ENCODE measurements at regions not wholly inside any gene's neighbourhood (a gene's known extent, or its start where the extent isn't known, plus 50 kb on each side); places are given as distances from the start of the nearest gene placed in this dataset.

DNA sequence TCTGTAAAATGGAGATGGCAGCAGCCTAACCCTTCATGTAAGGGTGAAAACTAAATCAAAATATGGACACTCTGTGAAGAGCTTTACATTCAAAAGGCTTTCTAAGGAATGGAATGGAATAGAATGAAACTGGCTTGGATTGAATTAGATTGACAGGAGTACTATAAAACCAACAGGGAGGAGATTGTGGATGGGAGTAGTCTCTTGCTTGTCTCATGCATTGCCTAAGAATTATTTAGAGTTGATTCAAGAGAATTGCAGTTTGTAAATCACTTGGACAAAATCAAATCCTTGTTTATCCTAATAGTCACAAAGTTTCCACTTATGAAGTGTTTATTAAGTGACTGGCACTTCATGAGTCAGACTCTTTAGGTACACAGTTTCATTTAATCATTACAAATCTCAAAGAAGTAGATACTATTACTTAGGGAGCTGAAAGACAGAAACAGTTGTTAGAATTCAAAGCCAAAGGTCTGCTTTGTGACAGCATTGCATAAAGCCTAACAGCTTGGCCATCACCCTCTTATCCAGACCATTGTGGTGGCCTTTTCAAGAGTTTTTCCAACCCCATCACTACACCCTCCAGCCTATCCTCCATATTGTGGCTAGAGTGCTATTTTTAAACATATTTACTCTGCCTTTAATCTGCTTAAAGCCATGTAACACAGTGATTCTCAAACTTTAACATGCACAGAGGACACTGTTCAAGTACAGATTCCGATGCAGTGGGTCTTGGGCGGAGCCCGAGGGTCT is 91.9 kb upstream of the GHITM start:
- DNase-seq (ENCODE audit: low read depth) = no peak

DNA sequence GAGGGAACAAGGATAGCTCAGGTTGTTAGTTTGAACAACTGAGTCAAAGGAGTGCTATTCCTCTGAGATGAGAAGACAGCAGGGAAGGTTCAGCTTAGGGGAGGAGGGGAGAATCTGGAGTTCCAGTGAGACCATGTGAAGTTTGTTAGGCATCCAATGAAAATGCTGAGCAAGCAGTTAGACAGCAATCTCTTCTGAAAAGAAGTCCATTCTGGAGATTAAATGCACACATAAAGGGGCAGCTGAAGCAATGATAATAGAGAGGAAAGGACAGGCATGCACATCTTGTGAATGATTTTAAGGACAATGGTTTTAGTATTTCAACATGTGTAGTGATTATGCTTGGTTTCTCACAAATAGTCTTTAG is 89.7 kb upstream of the GHITM start:
- DNase-seq (ENCODE audit: low read depth) = no peak

DNA sequence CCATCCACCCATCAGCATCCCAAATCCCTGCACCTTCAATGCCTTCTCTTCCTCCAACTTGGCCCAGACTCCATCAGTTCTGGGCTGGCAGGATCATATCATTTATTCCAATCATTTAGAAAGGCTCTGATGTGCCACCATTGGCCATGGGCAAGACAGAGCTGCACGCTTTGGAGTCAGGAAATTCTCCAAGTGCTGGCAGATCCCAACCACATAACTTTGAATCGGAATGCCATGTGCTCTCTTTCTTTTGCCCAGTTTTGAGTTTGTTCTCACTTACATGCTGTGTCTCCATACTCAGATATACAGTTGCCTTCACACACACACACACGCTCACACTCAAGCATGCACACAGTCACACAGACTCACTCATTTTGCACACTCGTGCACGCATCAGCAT is 85.7 kb upstream of the GHITM start:
- no peak for DNase-seq (ENCODE audit: low read depth)

DNA sequence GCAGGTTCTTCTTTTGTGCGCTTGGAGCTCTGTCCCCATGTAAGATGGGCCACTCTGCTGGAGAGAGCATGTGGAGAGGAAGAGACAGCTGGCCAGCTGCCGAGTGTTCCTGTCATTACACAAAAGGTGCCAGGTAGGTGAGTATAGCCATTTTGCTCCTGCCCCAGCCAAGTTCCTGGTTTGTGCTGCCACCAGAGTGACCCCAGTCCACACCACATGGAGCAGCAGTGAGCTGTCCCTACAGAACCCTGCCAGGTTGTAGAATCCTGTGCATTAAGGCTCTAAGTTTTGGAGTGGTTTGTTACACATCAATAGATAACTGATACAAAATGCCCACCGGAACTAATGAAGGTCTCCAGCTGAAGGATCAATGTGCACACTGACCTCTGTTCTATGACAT is 84.6 kb upstream of the GHITM start:
- DNase-seq (ENCODE audit: low read depth) = no peak

DNA sequence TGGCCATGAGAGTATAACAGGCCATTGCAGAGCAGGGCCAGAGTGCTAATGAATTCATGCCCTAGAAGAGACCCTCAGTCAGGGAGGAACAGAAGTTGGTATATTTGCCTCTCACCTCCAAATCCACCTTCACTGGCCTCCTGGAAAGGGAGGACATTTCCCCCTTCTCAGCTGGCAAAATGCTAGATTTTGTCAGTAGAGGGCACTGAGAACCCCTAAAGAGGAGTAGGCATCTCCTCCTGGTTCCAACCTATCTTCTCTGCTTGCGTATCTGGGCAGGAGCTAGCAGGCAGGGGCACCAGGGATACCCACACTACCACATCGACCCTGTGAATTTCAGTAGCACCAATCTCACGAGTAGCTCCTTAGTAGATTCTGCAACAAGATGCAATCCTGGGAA is 79.8 kb upstream of the GHITM start:
- no peak for DNase-seq (ENCODE audit: low read depth)

DNA sequence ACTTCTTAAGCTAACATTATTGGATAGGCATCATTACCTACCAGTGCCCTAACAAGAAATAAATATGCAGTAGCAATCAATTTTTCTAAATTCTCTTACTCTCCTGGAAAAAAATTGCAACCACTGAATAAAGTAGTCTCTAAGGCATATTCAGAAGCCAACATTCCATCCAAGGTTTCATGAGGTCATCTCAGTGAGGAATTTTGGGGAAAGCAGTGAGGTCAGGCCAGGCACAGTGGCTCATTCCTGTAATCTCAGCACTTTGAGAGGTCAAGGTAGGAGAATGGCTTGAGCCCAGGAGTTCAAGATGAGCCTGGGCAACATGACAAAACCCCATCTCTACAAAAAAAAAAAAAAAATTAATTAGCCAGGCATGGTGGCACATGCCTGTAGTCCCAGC is 75.9 kb upstream of the GHITM start:
- DNase-seq (ENCODE audit: low read depth) = no peak

DNA sequence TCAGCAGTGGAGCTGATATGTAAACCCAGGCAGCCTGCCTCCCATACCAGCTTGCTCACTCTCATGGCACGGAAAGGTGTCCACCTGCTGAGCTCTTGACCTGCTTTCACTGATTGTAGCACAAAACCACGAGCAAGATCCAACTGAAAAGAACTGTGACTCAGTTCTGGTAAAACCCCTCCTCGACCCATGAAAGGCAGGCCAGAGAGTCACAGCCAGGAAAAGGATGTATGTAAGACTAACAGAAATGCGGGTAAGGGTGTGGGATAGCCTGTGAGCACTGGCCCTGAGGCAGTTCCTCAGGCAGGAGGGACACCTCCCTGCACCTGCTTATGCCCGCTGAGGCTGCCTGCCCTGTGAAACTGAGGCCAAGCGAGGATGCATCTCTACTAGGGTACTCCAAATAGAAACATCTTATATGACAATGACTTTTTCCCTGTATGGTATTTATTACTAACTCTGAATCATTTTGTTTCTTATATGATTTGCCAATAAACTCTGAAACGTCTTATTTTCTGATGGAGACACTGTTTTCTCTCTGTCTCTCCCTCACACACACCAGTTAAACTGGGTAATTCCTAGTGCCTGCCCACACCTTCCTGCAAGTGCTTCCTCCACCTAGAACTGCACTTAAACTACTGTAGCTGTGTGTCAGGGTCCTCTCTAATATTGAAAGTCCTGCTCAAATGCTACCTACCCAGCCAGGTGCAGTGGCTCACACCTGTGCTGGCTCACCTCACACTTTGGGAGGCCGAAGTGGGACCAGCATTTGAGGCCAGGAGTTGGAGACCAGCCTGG is 73.3 kb upstream of the GHITM start:
- DNase-seq (ENCODE audit: low read depth) = no peak

DNA sequence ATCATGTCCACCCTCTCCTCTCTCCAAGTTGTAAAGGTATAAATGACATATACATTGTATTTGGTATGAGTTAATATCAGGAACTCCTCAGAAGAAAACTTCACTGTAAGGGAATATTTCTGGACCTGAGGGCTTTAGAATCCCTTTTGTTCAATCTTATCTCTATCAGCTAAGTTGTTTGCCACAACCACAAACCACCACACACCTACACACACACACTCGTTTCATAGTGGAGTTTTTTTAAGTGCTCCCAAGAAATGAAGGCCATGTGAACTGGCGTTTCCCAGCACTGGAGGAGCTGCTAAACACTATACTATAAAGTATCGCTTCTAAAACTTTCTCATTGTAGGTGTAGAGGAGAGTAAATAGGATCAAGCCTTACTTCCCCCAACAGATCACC is 64.8 kb upstream of the GHITM start:
- no peak for DNase-seq (ENCODE audit: low read depth)

DNA sequence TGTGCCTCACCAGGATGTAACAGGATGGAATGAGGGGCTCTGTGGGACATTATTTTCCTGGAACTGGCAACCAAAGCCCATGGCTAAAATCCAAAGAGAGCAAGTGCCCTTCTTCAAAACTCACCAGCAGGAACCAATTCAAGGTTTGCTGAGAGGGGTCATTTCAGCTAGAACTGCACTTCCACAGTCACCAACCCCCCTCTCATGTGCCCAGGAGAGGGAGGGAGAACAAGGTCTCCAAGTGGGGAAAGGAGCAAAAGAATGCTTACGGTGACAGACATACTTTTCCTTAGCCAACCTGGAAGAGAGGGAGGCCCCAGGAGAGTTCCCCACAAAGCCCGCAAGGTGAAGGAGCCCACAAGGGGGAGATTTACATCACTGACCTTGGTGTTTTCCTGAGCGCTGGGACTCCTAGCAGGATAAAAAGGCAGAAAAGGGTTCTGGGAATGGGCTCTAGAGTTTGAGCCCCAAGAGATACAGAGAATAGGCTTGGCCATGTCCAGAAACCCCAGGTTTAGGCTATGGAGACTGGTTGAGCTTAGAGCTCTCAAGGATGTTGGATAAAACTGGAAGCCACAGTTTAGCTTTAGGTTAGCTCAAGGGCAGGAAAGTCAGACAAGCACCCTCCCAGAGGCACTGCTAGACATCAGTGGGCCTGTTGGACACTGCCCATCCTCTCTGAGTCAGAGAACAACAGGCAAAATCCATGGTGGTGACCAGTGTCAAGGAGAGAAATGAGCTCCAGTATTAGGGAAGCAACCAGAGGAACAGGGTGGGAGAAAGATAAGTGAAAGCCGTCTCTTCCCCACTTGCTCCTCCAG is 63.9 kb upstream of the GHITM start:
- no peak for DNase-seq (ENCODE audit: low read depth)

DNA sequence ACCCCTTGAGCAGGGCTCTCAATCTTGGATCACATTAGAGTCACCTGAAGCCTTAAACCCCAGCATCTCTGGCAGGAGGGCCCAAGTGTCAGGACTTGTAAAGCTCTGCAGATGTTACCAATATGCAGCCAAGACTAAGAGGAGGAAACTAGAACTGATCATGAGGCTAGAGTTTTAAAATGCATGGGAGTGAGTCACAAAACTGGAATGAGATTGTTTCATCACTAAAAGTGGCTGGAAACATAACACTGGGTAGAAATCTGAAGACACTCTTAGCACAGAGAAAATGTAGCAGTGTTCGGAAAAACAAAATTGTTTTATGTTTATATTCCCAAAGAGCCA is 63.3 kb upstream of the GHITM start:
- DNase-seq (ENCODE audit: low read depth) = peak; percentile 4

DNA sequence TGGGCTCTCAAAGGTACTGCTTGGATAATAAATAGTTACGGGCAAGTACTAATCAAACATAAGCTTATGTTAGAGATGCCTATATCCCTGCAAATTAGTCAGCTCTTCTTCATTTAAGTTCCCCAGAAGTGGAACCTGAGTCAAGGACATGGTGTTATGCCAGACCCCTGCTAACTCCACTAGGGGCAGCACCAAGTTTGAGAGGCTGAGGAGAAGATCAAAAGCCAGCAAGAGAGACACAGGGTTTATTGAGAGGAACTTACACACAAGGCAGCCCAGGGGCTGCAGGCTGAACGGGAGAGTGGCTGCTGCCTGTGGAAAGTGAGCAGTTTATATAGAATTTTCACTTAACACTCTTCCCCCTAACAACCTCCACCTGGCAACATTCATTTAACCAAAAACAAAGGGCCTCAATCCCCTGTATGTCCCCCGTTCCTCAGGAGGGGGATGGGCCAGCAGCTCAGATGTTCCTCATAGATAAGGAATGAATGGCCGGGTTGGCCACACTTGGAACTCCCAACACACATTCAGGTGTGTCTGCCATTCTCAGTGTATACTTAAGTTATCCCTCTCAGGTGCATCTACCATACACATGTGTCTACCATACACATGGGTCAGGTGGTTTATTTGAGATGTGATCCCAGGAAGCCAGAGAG is 62.6 kb upstream of the GHITM start:
- no peak for DNase-seq (ENCODE audit: low read depth)

DNA sequence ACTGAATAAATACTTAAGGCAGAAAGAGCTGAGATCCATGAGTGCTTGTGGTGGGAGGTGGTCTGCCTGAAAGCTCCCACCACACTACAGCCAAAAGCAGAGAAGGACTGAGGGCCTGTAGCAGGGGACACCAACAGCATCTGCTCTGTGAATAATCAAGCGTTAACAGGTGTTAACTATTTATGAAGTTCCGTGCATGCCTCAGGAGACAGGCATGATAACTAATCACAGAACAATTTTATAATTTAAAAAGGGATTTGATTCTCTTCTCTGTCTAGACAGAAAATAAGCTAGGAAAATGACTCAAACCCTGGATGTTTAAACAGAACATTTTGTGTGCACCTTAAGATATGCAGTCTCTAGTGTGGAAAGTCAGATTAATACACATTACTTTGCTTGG is 61.5 kb upstream of the GHITM start:
- no peak for DNase-seq (ENCODE audit: low read depth)

DNA sequence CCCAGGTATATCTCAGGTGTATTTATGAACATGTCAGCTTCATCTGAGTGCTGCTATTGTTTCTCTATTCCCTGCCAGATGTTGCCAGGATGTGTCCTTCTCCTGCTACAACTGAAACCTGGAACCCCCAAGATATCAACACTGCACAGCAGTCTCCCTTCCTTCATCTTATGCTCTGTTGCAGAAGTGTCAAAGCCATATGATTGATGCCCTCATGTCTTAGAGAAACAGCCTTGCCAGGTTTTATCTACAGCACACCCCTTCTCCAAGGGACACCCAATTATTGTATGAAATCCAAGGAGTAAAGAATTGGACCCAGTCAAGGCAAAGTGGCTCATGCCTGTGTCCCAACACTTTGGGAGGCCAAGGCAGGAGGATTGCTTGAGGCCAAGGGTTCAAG is 60.5 kb upstream of the GHITM start:
- DNase-seq (ENCODE audit: low read depth) = no peak

DNA sequence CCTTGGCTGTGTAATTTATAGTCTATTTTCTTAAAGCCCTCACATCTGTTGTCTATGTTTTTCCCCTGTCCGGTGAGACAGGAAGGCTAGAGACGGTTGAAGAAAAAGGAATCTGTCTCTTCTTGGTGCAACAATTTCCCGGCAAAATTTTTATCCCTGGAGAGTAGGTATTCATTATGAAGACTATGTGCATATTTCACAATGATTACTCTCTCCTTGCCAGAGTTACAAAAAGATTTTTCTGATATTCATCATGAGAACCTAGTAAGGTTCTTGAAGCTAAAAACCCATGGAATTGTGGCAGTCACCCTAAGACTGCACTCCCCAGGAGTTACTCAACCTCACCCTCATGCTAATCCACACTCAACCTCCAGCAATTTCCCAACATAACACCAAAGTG is 55.0 kb upstream of the GHITM start:
- DNase-seq (ENCODE audit: low read depth) = no peak

DNA sequence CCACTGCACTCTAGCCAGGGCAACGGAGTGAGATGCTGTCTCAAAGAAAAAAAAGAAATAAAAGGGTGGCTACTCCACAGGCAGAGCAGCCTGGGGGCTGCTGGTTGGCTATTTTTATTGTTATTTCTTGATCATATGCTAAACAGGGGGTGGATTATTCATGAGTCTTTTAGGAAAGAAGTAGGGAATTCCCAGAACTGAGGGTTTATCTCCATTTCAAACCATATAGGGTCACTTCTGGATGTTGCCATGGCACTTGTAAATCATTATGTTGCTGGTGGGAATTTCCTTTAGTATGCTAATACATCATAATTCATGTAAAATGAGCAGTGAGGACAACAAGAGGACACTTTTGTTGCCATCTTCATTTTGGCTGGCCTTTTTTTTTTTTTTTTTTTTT is 52.1 kb upstream of the GHITM start:
- DNase-seq (ENCODE audit: low read depth) = no peak

DNA sequence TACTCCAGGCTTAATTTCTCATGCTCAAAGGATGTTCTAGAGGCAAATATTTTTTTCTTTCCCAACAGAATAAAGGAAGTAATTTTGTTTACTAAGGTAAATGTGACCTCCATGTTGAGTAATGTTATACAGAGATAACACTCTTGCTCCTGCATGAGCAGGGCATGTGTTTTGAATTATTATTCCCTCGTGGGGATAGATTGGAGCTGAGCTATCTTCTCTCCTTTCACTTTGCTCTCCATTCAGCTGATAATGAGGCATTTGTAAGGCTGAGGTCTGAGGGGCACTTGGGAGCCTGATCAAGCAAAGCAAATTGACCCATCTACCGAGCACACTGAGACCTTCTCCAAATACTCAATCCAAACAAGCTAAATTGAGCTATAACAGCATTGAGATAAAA is 50.7 kb upstream of the GHITM start:
- no peak for DNase-seq (ENCODE audit: low read depth)

DNA sequence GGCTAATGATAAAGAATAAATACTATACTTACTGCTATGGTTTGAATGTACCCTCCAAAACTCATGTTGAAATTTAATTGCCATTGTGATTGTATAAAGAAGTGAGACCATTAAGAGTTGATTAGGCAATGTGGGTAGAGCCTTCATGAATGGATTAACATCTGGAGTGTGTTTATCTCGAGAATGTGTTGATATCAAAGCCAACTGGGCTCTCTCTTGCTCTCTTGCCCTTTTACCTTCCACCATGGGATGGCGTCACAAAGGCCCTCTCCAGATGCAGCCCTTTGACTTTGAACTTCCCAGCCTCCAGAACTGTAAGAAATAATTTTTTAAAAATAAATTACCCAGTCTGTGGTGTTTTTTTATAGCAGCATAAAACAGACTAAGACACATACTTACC is 50.1 kb upstream of the GHITM start:
- no peak for DNase-seq (ENCODE audit: low read depth)

Measured in M059J (cell line).